ENCODE measurements at regions not wholly inside any gene's neighbourhood (a gene's known extent, or its start where the extent isn't known, plus 50 kb on each side); places are given as distances from the start of the nearest gene placed in this dataset.
"Not testable (repeated sequence)": the region's sequence is repeated elsewhere in the genome, so short reads cannot be mapped to it uniquely, and the experiment has no call there.

DNA sequence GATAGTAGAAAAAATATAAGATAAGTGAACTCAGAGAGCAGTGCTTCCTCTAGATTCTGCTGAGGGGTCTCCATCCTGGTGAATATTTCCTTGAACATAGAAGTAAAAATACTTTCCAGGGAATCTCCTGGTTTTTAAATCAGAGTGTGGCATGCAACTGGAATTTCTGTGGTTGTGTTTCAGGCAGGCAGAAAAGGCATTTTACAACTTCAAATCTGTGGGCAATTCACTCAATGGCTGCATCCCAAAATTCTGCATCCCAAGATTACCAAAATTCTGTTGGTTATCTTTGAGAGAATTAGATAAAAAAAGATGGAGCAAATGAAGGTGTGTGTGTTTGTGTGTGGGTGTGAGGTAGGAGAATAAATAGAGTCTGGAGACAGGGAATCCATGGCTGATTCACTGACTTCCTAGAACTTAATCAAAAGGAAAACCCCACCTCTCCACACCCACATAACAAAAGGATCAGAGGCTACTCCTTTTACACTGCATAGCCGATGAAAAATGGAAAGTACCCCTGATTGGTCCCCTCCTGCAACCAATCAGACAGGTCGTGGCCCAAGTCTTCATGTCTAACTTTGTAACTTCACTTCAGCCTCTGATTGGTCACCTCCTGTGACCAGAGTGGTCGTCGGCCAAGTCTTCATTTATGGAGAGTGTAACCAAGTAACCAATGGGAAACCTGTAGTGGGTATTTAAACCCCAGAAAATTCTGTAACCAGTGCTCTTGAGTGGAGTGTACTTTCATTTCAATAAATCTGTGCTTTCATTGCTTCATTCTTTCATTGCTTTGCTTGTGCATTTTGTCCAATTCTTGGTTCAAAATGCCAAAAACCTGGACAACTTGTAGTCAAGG is 112.8 kb downstream of the DLEU7 start:
- DNase-seq = no peak

DNA sequence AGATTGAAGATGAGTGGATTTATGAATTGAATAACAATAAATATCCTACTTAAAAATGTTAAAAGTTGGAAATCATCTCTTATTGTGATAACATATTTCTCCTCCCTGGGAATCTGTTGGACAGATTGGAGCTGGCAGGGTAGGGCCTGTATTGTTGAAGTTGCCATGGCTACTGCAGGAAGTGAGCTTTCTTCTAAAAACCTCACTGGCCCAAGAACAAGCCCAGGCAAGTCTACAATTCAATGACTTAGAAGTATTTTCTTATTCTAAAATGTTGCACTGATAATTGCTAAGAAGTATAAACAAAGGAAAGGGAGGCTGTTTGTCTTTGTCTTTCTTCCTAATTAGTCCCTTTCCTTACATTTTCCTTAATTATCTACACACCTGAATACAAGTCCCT is 112.1 kb downstream of the DLEU7 start:
- DNase-seq = no peak

GRCh38 chr13:50732712-50733111 is 110.8 kb downstream of the DLEU7 start:
- DNase-seq = no peak

- DNase-seq = no peak
These were observed 110.1 kb downstream of the DLEU7 start for GRCh38 chr13:50733392-50733791.

GRCh38 chr13:50735071-50735470 is 108.4 kb downstream of the DLEU7 start:
- no peak for DNase-seq

- no peak for DNase-seq
These were observed 103.3 kb downstream of the DLEU7 start for GRCh38 chr13:50740052-50740741.

DNA sequence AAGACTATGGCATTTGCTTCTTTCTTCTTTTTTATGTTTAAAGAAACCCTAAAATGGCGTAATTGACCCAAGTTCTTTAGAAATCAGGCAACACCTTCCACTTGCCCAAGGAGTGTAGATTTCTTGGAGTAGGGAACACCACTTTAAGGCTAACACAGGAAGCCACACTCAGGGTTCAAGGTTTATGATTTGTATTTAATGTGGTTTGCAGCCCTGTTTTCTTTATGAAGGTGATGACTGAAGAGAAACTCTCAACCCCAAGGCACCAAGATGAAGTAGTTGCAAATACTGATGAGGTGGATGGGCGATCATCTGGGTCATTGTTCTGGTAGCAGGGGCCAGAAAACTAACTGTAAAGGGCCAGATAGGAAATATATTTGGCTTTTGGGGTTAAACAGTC is 101.1 kb downstream of the DLEU7 start:
- no peak for DNase-seq

- DNase-seq = no peak
These were observed 100.5 kb downstream of the DLEU7 start for GRCh38 chr13:50742968-50743367.

DNA sequence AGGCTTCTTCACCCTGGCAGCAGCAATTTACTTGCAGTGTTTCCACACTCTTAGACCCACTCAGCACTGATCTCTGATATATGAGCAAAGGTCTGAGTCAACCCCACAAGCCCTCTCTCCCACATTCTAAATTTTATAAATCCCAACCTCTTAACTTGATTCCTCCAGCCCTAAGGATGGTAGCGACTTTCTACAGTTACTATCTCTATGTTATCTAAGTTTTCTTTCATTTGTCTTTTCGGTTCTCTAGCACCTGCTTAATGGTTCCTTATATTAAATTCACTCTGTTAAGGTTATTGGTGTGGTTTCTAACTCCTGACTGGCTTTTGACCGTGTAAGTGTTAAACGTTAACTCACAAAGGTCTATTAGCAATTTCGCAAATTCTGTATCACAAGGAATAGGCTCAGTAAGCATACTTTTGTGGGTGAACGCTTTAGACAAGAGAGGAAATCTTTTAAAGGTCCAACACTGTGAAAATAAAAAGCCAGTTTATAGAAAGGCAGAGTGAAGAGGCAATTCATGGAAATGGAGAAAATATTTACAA is 99.3 kb downstream of the DLEU7 start:
- DNase-seq = no peak

GRCh38 chr13:50745542-50746115 is 97.9 kb downstream of the DLEU7 start:
- no peak for DNase-seq

GRCh38 chr13:50747737-50748350 is 95.6 kb downstream of the DLEU7 start:
- no peak for DNase-seq

DNA sequence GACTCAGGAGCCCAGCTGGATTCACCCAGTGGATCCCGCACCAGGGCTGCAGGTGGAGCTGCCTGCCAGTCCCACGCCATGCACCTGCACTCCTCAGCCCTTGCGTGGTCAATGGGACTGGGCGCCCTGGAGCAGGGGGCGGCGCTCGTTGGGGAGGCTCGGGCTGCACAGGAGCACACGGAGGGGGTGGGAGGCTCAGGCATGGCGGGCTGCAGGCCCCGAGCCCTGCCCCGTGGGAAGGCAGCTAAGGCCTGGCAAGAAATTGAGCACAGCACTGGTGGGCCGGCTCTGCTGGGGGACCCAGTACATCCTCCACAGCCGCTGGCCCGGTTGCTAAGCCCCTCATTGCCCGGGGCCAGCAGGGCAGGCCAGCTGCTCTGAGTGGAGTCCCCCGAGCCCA is 90.3 kb downstream of the DLEU7 start:
- not testable (repeated sequence) for DNase-seq

GRCh38 chr13:50755862-50756685 is 87.4 kb downstream of the DLEU7 start:
- not testable (repeated sequence) for DNase-seq

GRCh38 chr13:50757008-50757407 is 86.5 kb downstream of the DLEU7 start:
- no peak for DNase-seq

- DNase-seq = no peak
These were observed 84.7 kb downstream of the DLEU7 start for GRCh38 chr13:50758796-50759195.

DNA sequence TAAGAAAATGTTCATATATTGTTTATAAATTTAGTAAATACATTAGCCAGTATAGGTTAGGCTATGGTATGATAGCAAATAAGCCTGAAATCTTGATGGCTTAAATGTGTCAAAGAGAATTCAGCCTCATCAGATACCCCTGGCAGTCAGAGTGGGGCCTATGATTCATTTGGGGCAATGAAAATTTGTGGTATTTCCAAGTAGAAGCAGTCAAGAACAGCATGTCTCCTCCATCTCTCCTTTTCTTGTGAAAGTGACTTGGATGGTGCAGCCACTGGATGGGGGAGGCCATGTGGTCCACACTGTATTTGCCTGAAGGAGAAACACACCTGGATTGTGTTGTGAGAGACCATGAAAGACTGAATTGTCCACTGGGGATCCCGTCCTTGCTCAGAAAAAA is 82.7 kb downstream of the DLEU7 start:
- peak; percentile 6 for DNase-seq

- DNase-seq = no peak
These were observed 82.1 kb downstream of the DLEU7 start for GRCh38 chr13:50761406-50761805.

DNA sequence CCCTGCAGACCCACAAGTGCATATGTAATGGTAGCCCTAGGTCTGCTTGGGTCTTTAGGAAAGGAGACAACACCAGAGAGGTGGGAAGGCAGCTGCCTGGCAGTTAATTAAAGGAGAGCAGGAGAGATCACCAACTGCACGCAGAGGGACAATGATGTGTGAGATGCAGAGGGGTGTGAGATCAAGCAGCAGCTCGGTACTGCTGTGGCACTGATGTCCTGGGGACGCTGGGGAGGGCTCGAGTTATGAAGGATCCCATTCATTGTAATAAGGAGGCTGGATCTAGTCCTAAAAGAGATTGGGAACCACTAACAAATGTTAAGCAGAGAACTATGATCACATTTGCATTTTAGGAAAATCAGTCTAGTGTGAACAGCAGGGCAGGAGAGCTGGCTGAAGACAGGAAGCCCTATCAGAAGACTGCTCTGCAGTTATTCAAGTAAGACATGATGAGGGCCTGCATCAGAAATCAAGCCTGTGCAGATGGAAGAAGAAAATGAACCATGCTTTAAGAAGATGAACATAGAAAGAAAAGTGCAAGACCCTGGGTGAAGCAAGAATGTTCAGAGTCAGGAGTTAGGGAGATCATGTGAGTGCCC is 80.4 kb downstream of the DLEU7 start:
- DNase-seq = no peak

DNA sequence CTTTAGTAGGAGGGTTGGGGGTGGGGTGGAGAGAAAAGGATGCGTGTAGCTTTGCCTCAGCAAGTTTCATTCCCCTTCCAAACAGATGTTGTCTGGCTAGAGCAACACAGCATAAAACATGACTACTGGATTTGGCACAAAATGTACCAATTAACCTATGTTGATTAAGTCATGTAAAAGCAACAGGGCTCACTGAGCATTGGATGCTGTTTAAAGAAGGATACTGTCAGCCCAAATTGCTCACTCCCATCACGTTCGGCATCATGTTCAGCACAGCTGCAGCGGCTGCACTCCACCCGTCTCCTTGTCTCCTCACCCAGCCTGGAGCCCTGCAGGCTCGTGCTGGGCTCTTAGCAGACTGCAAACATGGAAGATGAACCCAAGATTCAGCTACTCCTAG is 77.5 kb downstream of the DLEU7 start:
- no peak for DNase-seq

DNA sequence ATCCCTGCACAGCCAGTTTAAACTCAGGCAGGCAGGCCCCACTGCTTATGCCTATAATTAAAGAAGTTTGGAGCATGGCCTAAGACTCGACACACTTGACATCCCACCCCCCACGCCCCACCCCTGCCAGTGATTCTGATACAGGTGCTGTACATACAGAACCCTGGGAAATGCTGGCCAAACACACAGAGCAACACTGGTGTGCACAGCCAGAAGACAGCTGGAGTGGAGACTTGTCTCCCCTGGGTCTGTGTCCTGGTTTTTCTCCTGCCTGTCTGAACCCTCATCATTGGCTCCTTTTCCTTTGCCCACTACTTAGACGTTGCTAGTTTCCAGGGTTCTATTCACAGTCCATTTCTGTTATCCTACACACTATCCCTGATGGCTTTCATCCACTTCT is 76.8 kb downstream of the DLEU7 start:
- DNase-seq = no peak

DNA sequence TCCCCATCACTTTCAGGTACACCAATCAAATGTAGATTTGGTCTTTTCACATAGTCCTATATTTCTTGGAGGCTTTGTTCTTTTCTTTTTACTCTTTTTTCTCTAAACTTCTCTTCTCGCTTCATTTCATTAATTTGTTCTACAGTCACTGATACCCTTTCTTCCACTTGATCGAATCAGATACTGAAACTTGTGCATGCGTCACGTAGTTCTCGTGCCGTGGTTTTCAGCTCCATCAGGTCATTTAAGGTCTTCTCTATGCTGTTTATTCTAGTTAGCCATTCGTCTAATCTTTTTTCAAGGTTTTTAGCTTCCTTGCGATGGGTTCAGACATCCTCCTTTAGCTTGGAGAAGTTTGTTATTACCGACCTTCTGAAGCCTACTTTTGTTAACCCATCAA is 70.6 kb downstream of the DLEU7 start:
- not testable (repeated sequence) for DNase-seq
